SK-N-MC (cell line): ENCODE measurements at regions not wholly inside any gene's neighbourhood (a gene's known extent, or its start where the extent isn't known, plus 50 kb on each side); places are given as distances from the start of the nearest gene placed in this dataset.

Experiments used
- EZH2 ChIP-seq: fragments of 200-600 bp; sonication (generic); IDR thresholded peaks from one replicate; pipeline ENCODE4 v1.6.1; 2017; ENCODE audit warnings: antibody characterized with exemption
- FOXP2 ChIP-seq: optimal IDR thresholded peaks from 2 replicates; pipeline ENCODE3; 2011; ENCODE audit warnings: mild to moderate bottlenecking, moderate library complexity; ENCODE audit not compliant: insufficient read depth; ENCODE audit errors: extremely low read length, control extremely low read depth
- POLR2AphosphoS5 ChIP-seq: IDR thresholded peaks from 2 replicates; pipeline ENCODE4 v1.6.1; 2012; ENCODE audit warnings: mild to moderate bottlenecking, low read depth, low read length, borderline replicate concordance

DNA sequence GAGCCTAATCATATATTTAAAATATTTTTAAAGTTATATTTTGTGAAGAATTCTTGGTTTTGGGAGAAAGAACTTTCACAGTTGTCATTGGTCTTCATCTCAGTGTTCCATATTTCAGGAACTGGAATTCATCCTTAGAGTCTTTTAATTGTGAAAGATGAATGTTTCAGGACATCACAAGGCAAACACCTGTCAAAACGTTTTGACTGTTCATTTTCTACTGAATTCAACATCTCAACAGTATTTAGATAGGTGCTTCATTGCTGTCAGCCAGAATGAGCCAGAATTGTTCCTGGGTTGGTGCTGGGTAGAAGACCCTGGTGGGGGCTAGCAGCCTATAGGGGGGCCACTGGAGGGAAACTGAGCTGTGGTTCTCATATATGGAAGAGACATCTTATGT lies 255.1 kb upstream of the CXCR4 start:
- no peak for TF ChIP-seq POLR2AphosphoS5
- no peak for TF ChIP-seq EZH2
- TF ChIP-seq FOXP2, result no peak
